ENCODE measurements at regions not wholly inside any gene's neighbourhood (a gene's known extent, or its start where the extent isn't known, plus 50 kb on each side); places are given as distances from the start of the nearest gene placed in this dataset.

DNA sequence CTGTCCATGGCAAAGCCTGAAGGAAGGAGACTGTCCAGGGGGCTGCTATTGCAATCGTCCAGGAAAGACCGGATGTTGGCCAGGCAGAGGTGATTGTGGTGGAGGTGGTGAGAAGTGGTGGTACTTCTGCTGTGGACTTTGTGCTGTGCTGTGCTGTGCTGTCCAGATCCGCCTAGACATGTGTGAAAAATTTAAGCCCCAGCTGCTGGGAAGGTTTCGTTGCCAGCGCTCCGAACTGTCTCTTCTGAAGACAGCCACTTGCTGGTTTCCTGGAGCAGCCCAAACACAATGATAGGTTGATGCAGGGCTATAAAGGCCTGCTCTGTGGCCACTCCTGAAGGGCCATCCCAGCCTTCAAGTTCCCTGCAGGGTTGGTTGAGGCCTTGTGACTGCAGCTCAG is 223.0 kb upstream of the MPDZ start:
- TF ChIP-seq, protein P1, sequence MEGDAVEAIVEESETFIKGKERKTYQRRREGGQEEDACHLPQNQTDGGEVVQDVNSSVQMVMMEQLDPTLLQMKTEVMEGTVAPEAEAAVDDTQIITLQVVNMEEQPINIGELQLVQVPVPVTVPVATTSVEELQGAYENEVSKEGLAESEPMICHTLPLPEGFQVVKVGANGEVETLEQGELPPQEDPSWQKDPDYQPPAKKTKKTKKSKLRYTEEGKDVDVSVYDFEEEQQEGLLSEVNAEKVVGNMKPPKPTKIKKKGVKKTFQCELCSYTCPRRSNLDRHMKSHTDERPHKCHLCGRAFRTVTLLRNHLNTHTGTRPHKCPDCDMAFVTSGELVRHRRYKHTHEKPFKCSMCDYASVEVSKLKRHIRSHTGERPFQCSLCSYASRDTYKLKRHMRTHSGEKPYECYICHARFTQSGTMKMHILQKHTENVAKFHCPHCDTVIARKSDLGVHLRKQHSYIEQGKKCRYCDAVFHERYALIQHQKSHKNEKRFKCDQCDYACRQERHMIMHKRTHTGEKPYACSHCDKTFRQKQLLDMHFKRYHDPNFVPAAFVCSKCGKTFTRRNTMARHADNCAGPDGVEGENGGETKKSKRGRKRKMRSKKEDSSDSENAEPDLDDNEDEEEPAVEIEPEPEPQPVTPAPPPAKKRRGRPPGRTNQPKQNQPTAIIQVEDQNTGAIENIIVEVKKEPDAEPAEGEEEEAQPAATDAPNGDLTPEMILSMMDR (IDR thresholded peaks at IDR 0.05), result no peak
- TF ChIP-seq POLR2A (IDR thresholded peaks at IDR 0.05), result no peak

All from vagina (tissue), 2 donors.